Liver (tissue), 8 donors: ENCODE measurements at regions not wholly inside any gene's neighbourhood (a gene's known extent, or its start where the extent isn't known, plus 50 kb on each side); places are given as distances from the start of the nearest gene placed in this dataset.

Experiments used
- DNase-seq: peaks from one replicate; pipeline ENCODE4 v3.0.0-alpha.2; 2017; ENCODE audit warnings: low spot score
- H3K27ac ChIP-seq, 2 donors: one replicate each; pipeline ENCODE4 v1.7.0; 2013; ENCODE audit warnings: inconsistent platforms in 2 of 2, low read length in 2 of 2, control low read depth in 1 of 2, low read depth in 1 of 2, mild to moderate bottlenecking in 1 of 2
- H3K27me3 ChIP-seq, 4 donors: one replicate each; pipeline versions ENCODE4 v1.6.1 to v1.7.0; 2013; ENCODE audit warnings: low read length in 3 of 4, inconsistent platforms in 1 of 4, mild to moderate bottlenecking in 1 of 4, moderate library complexity in 1 of 4; ENCODE audit not compliant: control insufficient read depth in 4 of 4, insufficient read depth in 4 of 4
- H3K36me3 ChIP-seq, 4 donors: one replicate each; pipeline versions ENCODE4 v1.6.1 to v1.7.0; 2013; ENCODE audit warnings: low read length in 3 of 4, mild to moderate bottlenecking in 3 of 4, low read depth in 1 of 4, moderate library complexity in 1 of 4; ENCODE audit not compliant: control insufficient read depth in 4 of 4, insufficient read depth in 3 of 4
- H3K4me1 ChIP-seq, 4 donors: one replicate each; pipeline versions ENCODE4 v1.6.1 to v1.7.0; 2013; ENCODE audit warnings: low read length in 3 of 4, mild to moderate bottlenecking in 3 of 4, moderate library complexity in 1 of 4; ENCODE audit not compliant: control insufficient read depth in 4 of 4, insufficient read depth in 4 of 4
- H3K4me3 ChIP-seq, 3 donors: one replicate each; pipeline versions ENCODE4 v1.6.1 to v1.7.0; 2013; ENCODE audit warnings: low read length in 3 of 3, control low read depth in 1 of 3, low read depth in 1 of 3, mild to moderate bottlenecking in 1 of 3
- H3K9ac ChIP-seq, 2 donors: one replicate each; pipeline ENCODE4 v1.7.0; 2013; ENCODE audit warnings: low read length in 2 of 2, mild to moderate bottlenecking in 2 of 2, moderate library complexity in 2 of 2, control low read depth in 1 of 2, low read depth in 1 of 2
- H3K9me3 ChIP-seq, 4 donors: one replicate each; pipeline versions ENCODE4 v1.6.1 to v1.7.0; 2013; ENCODE audit warnings: low read length in 3 of 4; ENCODE audit not compliant: control insufficient read depth in 4 of 4
- ATF3 ChIP-seq: IDR thresholded peaks from 2 replicates; pipeline ENCODE4 v1.6.1; 2016; ENCODE audit warnings: antibody characterized with exemption
- CTCF ChIP-seq: fragments of 150-350 bp; IDR thresholded peaks from 2 replicates; pipeline ENCODE4 v1.5.1; 2017; ENCODE audit warnings: improper control_type of control experiment, low read depth, low read length; ENCODE audit not compliant: missing input control
- EGR1 ChIP-seq, 2 donors: IDR thresholded peaks; 2 replicates each; pipeline ENCODE4 v1.6.1; 2016 to 2018; ENCODE audit warnings: antibody characterized with exemption in 2 of 2, low read depth in 2 of 2
- FOXA1 ChIP-seq: IDR thresholded peaks from 2 replicates; pipeline ENCODE4 v1.6.1; 2016; ENCODE audit warnings: antibody characterized with exemption
- FOXA2 ChIP-seq: IDR thresholded peaks from 2 replicates; pipeline ENCODE4 v1.6.1; 2016; ENCODE audit warnings: antibody characterized with exemption
- GABPA ChIP-seq, 2 donors: IDR thresholded peaks in 1 of 2; conservative IDR thresholded peaks in 1 of 2; 2 replicates each; pipeline ENCODE4 v1.6.1; 2016; ENCODE audit warnings: antibody characterized with exemption in 2 of 2, mild to moderate bottlenecking in 1 of 2, moderate library complexity in 1 of 2
- HNF4A ChIP-seq, 2 donors: conservative IDR thresholded peaks; 2 replicates each; pipeline ENCODE4 v1.6.1; 2016; ENCODE audit warnings: antibody characterized with exemption in 2 of 2, mild to moderate bottlenecking in 2 of 2
- HNF4G ChIP-seq: IDR thresholded peaks from 2 replicates; pipeline ENCODE4 v1.6.1; 2016; ENCODE audit warnings: antibody characterized with exemption
- JUND ChIP-seq, 2 donors: IDR thresholded peaks; 2 replicates each; pipeline ENCODE4 v1.6.1; 2016; ENCODE audit warnings: antibody characterized with exemption in 2 of 2
- MAX ChIP-seq: IDR thresholded peaks from 2 replicates; pipeline ENCODE4 v1.6.1; 2016; ENCODE audit warnings: antibody characterized with exemption
- NR2F2 ChIP-seq: IDR thresholded peaks from 2 replicates; pipeline ENCODE4 v1.6.1; 2016; ENCODE audit warnings: antibody characterized with exemption
- RAD21 ChIP-seq, 2 donors: IDR thresholded peaks; 2 replicates each; pipeline ENCODE4 v1.6.1; 2016; ENCODE audit warnings: antibody characterized with exemption in 2 of 2, mild to moderate bottlenecking in 2 of 2
- REST ChIP-seq: IDR thresholded peaks from 2 replicates; pipeline ENCODE4 v1.6.1; 2016; ENCODE audit warnings: antibody characterized with exemption, mild to moderate bottlenecking
- RXRA ChIP-seq, 2 donors: IDR thresholded peaks; 2 replicates each; pipeline ENCODE4 v1.6.1; 2017 to 2018; ENCODE audit warnings: antibody characterized with exemption in 2 of 2, mild to moderate bottlenecking in 1 of 2
- SP1 ChIP-seq: IDR thresholded peaks from 2 replicates; pipeline ENCODE4 v1.6.1; 2018; ENCODE audit warnings: antibody characterized with exemption, mild to moderate bottlenecking
- TAF1 ChIP-seq: conservative IDR thresholded peaks from 2 replicates; pipeline ENCODE4 v1.6.1; 2016; ENCODE audit warnings: antibody characterized with exemption, mild to moderate bottlenecking
- YY1 ChIP-seq: IDR thresholded peaks from 2 replicates; pipeline ENCODE4 v1.6.1; 2016; ENCODE audit warnings: antibody characterized with exemption, mild to moderate bottlenecking
- WGBS: extraction: QIAGEN DNeasy Blood & Tissue Kit; methylation state at CpG from one replicate; pipeline ENCODE4 v1.1.7; 2013; 5-methylcytosine and 5-hydroxymethylcytosine counted together
- TF ChIP-seq, protein P1 (sequence below): IDR thresholded peaks from 2 replicates; pipeline ENCODE4 v1.6.1; 2016; ENCODE audit warnings: antibody characterized with exemption
- donor health status: healthy.
- donor health status: healthy.
- donor health status: healthy.
- donor health status: healthy.
- donor health status: healthy.

DNA sequence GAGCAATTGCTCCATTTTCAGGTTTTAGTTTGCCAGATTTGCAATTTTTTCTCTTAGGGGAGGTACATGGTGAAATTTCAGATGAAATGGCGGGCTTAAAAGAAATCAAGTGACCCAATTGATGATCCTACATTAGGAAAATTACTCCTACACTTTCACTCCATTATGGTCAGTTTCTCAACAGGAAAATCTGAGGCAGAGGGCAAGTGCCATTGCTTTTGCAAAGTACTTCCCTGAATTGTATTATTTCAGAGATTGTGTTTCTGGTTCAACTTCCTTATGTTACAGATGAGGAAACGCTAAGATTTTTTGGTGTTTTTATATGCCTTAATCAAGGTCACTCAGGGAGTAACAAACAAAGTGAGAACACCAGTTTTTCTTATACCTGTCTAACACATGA lies 302.2 kb downstream of the ARAP2 start:
- no peaks in the 10 kb centered on the region for H3K9me3 ChIP-seq
- no peak for DNase-seq
- no peak overlapping the region for H3K27ac ChIP-seq
- no peak overlapping the region for H3K4me3 ChIP-seq
- no peaks in the 10 kb centered on the region for H3K36me3 ChIP-seq
- no peak for TF ChIP-seq SP1
- TF ChIP-seq FOXA1: no peak
- no peak for TF ChIP-seq TAF1
- TF ChIP-seq, protein P1, sequence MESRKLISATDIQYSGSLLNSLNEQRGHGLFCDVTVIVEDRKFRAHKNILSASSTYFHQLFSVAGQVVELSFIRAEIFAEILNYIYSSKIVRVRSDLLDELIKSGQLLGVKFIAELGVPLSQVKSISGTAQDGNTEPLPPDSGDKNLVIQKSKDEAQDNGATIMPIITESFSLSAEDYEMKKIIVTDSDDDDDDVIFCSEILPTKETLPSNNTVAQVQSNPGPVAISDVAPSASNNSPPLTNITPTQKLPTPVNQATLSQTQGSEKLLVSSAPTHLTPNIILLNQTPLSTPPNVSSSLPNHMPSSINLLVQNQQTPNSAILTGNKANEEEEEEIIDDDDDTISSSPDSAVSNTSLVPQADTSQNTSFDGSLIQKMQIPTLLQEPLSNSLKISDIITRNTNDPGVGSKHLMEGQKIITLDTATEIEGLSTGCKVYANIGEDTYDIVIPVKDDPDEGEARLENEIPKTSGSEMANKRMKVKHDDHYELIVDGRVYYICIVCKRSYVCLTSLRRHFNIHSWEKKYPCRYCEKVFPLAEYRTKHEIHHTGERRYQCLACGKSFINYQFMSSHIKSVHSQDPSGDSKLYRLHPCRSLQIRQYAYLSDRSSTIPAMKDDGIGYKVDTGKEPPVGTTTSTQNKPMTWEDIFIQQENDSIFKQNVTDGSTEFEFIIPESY: no peak
- no peak for TF ChIP-seq EGR1 (IDR thresholded peaks at IDR 0.05; ENCODE audit: low read depth in 2 of 2)
- TF ChIP-seq GABPA (IDR thresholded peaks at IDR 0.05 in 1 of 2, conservative IDR thresholded peaks at IDR 0.05 in 1 of 2): no peak
- no peak for TF ChIP-seq ATF3
- no peak for TF ChIP-seq REST
- TF ChIP-seq JUND (IDR thresholded peaks at IDR 0.05): no peak
- TF ChIP-seq CTCF: no peak
- no peak for TF ChIP-seq HNF4G
- no peak for TF ChIP-seq MAX
- no peak for TF ChIP-seq YY1
- no peak for TF ChIP-seq FOXA2
- no peak for TF ChIP-seq HNF4A (conservative IDR thresholded peaks at IDR 0.05)
- TF ChIP-seq RXRA (IDR thresholded peaks at IDR 0.05): no peak
- 80% methylated on average over 2 of the region's 2 CpGs for WGBS
- no peak overlapping the region for H3K9ac ChIP-seq
- H3K27me3 ChIP-seq: no peaks in the 10 kb centered on the region
- H3K4me1 ChIP-seq: no peaks in the 10 kb centered on the region

GRCh38 chr4:35943606-35944005 lies 300.7 kb downstream of the ARAP2 start:
- H3K27me3 ChIP-seq: no peaks in the 10 kb centered on the region
- H3K9me3 ChIP-seq: no peaks in the 10 kb centered on the region
- no peaks in the 10 kb centered on the region for H3K4me1 ChIP-seq
- H3K36me3 ChIP-seq: no peaks in the 10 kb centered on the region
- no peak overlapping the region for H3K9ac ChIP-seq
- no peak overlapping the region for H3K27ac ChIP-seq
- DNase-seq: no peak
- no peak overlapping the region for H3K4me3 ChIP-seq
- TF ChIP-seq, protein P1: no peak
- TF ChIP-seq EGR1 (IDR thresholded peaks at IDR 0.05; ENCODE audit: low read depth in 2 of 2) (no peak), NR2F2 (no peak), TAF1 (no peak), JUND (IDR thresholded peaks at IDR 0.05) (no peak), YY1 (no peak), FOXA2 (no peak), CTCF (no peak), GABPA (IDR thresholded peaks at IDR 0.05 in 1 of 2, conservative IDR thresholded peaks at IDR 0.05 in 1 of 2) (no peak), RAD21 (IDR thresholded peaks at IDR 0.05) (no peak)
